Lung microvascular endothelial cell (primary cell): ENCODE measurements at regions not wholly inside any gene's neighbourhood (a gene's known extent, or its start where the extent isn't known, plus 50 kb on each side); places are given as distances from the start of the nearest gene placed in this dataset.
"Not testable (repeated sequence)": the region's sequence is repeated elsewhere in the genome, so short reads cannot be mapped to it uniquely, and the experiment has no call there.

Experiments used
- DNase-seq, 2 donors: peaks; one replicate each; pipeline versions ENCODE4 v3.0.0 to v3.0.0-alpha.2; 2010; ENCODE audit warnings: low read depth in 2 of 2

DNA sequence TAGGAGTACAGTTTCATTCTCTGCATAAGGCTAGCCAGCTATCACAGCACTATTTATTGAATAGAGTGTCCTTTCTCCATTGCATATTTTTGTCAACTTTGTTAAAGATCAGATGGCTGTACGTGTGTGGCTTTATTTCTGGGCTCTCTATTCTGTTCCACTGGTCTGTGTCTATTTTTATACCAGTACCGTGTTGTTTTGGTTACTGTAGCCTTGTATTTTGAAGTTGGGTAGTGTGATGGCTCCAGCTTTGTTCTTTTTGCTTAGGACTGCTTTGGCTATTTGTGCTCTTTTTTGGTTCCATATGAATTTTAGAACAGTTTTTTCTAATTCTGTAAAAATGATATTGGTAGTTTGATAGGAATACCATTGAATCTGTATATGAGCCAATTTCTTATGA is 182.1 kb upstream of the DIAPH2 start:
- DNase-seq: no peak

DNA sequence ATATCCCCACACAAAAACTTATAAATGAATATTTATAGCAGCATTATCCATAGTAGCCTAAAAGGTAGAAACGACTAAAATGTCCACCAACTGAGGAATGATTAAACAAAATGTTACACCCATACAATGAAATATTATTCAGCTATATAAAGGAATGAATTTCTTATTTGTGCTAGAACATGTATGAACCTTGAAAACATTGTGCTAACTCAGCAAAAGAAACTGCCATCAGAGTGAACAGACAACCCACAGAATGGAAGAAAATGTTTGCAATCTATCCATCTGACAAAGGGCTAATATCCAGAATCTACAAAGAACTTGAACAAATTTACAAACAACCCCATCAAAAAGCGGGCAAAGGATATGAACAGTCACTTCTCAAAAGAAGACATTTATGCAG is 155.3 kb upstream of the DIAPH2 start:
- DNase-seq: not testable (repeated sequence)

DNA sequence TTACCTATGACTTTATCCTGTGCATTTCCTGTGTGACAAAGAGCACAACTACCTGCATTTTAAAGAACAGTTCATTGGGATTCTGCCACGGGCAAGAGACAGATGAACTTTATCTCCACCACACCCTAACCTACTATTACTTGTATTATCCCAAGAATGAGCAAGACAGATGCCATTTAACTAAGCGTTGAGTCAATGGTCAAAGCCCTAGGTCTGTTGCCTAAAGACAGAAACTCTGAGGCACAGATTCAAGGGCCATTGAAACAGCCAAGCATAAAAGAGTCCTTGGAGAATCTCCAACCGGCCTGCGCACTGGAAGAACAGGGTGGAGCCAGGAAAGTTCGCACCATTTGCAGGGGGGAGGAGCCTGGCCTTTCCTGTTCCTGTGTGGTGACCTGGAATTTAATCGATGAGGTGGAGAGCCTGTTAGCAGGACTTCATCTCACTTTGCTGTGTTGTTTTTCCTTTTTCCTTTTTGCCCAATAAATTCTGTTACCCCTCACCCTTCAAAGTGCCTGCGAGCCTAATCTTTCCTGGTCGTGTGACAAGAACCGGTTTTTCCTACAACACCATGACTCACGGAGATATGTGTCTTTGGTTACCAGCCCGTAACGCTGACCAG is 146.4 kb upstream of the DIAPH2 start:
- DNase-seq: no peak

DNA sequence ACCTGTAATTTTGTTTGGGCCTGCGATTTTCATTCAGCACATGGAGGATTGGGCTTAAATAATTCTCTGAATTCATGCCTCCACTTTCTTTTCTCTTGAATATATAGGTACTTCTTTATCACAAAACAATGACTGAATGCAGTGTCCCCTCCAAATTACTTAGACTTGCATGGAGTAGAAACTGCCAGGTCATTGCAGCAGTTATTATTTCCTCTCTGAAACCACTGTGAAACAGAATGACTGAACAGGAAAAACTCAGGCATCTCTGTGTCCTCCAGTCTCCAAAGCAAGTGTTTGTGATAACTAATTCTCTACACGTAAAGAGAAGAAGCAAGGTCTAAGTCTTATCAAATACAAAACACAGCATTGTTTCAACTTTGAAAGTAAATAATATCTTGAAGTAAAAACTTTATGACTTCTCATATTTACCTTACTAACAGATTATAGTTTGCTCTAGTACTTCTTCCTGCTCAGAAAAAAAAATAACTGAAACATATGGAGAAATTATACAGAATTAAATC is 144.5 kb upstream of the DIAPH2 start:
- no peak for DNase-seq

DNA sequence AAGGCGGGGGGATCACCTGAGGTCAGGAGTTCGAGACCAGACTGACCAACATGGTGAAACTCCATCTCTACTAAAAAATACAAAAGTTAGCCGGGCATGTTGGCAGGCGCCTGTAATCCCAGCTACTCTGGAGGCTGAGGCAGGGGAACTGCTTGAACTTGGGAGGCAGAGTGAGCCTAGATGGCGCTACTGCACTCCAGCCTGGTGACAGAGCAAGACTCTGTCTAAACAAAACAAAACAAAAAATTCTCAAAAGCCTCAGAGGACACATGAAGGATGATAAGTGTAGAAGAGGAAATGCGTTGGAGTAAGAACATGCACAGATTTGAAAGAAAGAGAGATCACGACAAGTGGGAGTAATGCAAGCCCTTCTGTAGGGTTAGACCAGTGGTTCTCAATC is 138.4 kb upstream of the DIAPH2 start:
- not testable (repeated sequence) for DNase-seq

DNA sequence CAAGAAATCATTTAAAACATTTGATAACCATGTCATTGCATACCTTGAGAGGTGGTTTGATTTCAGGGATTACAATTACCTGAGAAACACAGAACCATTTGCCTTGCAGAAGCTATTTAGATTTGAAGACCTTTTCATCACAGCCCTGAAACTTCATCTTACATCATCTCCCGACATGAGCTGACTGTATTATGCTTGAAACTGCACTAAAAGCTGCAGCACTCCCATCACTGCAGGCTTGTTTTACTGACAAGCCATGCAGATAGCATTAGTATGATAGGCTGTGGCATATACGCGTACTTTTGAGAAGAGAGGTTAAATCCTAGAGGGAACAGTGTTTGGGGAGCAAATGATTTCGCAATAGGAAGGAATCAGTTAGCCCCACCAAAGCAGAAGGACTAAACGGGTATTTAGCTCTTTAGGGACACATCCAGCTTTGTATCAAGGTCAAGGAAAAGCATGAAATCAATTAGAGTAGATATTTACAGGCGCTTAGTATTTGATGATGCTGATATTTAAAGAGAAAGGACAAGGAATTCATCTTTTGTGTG is 133.2 kb upstream of the DIAPH2 start:
- no peak for DNase-seq

DNA sequence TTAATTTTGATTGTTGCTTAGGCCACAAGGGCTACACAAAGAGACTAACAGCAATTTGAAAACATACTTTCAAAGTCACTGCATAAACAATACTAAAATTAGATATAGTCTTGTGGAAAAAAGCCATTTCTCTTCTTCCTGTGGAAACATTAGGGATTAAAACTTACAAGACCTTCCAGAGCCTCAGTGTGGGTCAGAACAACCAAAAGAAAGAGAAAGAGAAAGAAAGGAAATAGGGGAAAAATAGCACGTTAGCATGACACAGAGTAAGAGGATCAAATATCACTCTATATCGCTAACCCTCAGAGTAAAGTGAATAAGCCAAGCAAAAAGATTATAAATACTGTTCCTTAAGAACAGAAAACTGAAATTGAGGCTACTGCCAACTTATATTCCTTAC is 127.8 kb upstream of the DIAPH2 start:
- no peak for DNase-seq

DNA sequence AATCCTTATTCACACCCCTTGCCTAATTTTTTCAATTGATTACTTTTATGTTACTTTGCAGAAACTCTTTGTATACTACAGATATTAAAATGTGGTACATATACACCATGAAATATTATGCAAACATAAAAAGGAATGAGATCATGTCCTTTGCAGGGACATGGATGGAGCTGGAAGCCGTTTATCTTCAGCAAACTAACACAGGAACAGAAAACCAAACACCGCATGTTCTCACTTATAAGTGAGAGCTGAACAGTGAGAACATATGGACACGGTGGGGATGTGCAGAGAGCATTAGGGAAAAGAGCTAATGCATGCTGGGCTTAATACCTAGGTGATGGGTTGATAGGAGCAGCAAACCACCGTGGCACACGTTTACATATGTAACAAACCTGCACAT is 123.5 kb upstream of the DIAPH2 start:
- DNase-seq: not testable (repeated sequence)

DNA sequence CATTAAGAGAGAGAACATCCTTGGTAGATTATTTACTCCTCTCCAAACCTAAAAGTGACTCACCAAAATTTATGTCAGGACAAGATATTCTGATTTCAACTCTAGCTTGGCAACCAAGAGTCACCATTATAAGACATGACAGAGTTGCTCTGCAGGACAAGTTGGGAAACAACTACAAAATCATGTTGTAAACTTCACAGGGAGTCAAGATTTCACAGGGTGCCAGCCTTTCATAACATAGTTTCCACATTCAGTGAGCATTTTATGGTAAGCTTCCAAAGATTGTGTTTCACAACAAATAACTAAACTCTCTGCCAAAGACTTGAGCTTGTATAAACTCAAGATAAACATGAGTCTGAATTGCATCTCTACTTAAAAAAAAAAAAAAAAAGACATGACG is 121.0 kb upstream of the DIAPH2 start:
- no peak for DNase-seq

DNA sequence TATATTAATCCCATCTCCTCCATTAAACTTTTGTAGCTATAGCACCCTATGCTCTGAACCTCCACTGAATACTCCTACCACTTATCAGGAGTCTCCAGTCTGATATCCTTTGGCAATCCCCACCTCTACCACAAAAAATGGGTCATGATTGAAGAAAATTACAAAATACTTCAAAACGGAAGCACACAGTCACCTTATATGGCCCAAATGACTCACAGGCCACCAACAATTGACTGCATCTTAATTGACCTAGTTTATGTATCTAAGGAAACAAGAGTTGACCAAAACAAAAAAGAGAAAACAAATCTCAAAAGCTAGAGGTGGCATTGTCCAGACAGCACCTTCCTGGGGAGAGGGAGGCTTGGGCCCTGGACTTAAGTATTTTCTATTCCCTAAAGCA is 120.0 kb upstream of the DIAPH2 start:
- DNase-seq: peak in 1 of 2 donors; percentile 23

DNA sequence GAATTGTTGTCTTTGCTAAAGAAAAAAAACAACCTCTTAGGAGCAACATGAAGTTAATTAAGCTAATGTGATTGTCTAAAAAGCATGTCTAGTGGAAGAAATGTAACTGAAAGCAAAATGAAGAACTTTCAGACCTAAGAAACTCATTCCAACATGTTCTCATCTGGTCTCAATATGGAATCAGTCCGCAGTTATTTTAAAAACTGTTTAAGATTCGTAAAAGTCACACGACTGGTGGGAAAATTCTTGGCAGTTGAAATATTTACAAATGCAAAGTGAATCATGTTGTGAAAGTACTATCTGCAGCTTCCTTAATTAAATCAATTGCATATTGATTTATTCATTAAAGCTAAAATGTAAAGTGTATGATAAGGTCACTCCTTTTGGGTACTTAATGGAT is 117.8 kb upstream of the DIAPH2 start:
- DNase-seq: no peak

DNA sequence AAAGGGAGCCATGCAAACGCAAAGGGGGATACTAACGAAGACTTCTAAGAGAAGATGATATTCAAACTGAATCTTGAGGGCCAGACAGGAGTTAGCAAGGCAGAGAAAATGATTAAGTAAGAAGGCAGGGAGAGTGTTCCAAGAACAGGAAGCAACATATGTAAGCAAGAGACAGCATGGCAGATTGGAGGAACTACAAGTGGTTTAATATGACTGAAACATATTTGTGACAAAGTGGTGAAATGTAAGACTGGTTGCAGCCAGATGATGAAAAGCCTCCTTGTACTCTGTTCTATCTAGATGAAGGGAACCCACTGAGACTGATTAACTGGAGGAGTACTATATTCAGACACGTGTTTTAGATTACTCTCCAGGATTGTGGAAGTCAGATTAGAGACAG is 116.6 kb upstream of the DIAPH2 start:
- no peak for DNase-seq

DNA sequence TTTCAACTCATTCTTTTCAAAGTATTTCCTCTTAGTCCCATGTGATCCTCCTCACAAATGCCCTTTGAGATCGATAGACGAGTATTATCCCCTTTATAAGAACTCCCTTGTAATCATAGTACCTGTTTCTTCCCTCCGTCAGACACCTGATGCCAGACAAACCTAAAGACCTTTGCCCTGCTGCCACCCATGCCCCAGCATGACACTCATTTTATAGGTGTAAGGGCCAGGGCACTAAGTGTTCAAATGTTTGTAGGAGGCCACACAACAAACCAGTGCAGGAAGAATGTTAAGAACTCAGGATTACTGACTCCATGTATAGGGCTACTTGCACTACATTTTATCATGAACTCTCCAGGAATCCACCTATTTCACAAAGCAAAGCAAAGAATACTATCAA is 115.6 kb upstream of the DIAPH2 start:
- no peak for DNase-seq

DNA sequence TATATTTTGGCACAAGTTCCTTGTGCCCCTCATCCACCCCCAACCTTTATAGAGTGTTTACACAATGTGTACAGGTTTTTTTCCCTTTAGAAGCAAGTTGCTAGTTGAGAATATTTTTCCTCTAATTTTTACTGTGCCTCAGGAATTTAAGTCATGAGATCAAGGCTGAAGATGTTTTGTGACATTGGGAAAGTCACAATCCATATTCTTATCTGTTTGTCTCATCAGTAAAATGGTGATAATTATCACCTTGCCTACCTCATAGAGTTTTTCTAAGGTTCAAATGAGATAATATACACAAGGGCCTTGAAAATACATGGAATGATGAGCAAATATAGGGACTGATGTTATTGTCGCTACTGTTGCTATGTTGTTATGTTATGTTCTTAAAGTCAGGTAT is 109.6 kb upstream of the DIAPH2 start:
- no peak for DNase-seq

DNA sequence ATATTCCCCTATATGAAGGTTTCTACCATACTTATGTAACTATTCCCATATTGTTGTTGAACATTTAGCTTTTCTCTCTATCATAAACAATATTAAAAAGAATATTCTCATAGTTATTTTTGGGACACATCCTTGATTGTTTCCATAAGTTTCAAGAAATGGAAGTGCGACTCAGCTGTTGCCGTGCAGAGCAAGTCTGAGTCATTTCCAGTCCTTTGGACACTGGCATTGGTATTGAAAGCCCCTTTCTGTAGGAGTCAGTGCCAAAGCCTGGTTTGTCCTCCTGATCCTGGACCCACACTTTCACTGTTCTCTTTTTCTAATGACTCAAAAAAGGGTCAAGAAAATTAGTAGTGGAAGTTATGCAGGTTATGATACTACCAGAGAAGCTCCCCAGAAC is 108.3 kb upstream of the DIAPH2 start:
- peak; percentile 17 to 67 for DNase-seq

DNA sequence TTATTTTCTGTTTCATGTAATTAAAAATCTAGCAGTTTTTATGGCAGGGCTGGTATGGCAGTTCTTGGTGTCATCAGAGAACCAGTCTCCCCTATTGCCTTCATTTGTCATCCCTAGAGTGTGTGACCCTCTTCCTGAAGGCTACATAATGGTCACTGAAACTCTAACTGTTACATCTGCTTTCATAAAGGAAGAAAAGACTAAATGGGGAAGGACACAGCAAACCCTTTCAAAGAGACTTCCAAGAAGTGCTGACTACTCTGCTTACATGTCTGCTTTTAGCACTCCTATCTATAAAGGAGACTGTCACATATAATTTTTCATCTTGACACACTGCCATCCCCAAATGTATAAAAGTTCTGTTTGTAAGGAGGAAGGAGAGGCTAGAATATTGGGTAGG is 105.9 kb upstream of the DIAPH2 start:
- DNase-seq: no peak

DNA sequence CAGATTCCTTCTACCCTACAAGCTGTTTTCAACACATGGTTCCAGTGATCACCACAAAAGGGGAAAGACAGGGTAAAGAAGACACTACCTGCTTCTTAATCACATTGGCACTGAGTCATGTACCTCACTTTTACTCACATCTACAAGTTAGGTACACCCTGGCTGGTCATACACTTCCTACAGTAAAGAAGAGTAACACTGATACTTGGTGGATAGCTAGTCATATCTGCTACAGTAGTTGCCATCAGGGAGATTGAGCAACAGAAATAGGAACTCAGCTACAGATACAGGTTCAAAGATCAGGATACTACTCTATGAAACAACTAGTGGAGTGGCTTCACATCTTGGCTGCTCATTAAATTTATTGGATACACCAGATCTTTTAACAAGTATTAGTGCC is 105.4 kb upstream of the DIAPH2 start:
- DNase-seq: no peak

DNA sequence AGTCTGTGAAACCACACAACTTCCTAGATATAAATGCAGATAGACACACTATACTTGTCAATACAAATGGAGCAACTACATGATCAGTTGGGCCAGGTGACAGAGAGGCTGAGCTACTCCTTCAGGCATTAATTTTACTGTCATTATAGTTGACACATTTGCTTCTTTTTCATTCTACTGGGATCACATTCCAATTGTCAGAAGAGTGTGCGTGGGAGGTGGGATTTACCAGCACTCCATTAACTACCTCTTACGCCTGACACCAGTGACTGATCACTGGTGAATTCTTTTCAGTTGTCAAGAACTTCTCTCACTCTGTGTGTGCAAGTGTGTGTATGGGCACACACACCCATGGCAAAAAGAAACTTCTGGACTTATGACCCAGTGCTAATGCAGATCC is 94.2 kb upstream of the DIAPH2 start:
- no peak for DNase-seq

DNA sequence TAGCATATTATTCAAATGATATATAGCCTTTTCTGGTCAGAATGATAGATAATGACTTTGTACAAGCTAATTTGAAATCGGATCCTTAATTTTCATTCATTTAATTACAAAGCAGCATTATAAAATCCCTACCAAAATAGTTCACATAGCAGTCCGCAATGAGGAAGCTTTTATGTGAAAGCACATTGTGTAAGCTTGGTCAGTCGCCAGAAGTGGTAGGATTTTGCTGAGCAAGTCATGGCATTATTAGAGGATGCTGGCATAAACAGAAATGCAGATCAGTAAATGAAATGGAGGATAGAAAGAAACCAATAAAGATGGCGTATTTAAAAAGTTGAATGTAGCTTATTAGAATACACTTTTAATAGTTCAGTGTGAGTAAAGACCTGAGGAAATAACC is 93.2 kb upstream of the DIAPH2 start:
- peak in 1 of 2 donors; percentile 23 for DNase-seq

DNA sequence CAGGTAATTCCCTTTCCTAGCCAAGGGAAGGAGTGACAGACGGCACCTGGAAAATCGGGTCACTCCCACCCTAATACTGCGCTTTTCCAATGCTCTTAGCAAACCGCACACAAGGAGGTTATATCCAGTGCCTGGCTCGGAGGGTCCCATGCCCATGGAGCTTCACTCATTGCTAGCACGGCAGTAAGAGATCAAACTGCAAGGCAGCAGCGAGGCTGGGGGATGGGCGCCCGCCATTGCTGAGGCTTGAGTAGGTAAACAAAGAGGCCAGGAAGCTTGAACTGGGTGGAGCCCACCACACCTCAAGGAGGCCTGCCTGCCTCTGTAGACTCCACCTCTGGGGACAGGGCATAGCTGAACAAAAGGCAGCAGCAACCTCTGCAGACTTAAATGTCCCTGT is 86.8 kb upstream of the DIAPH2 start:
- not testable (repeated sequence) for DNase-seq

DNA sequence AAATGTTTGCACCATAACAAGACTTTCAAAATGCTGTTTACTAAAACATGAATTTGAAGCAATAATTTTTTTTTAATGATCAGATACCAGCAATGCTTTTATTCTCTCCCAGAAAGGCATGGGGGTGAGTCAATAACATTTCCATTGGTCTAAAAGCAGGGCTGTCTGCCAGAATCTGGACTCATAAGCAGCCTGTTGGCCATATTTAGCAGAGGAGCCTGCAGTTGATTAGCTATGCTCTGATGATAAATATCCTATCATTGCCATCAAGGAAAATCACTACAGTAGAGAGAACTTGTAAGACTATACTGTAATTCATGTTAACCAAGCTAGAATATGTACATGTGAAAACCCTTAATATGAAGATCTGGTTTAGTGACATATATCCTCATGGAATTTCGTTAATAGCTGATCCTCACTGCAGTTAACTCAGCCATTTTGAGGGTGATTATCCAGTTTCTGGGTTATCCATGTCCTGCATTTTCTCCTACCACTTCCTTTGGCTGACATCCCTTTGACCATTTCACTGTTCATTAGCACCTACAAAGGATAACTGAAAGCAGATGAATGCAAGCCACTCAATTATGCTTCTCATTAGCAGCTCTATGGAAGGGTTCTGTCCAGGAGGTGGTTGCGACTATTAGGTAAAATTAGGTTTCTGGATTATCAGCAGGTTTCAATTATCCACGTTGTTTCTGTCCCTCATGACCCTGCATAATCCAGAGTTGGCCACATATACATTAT is 72.9 kb upstream of the DIAPH2 start:
- DNase-seq: peak in 1 of 2 donors; percentile 2

DNA sequence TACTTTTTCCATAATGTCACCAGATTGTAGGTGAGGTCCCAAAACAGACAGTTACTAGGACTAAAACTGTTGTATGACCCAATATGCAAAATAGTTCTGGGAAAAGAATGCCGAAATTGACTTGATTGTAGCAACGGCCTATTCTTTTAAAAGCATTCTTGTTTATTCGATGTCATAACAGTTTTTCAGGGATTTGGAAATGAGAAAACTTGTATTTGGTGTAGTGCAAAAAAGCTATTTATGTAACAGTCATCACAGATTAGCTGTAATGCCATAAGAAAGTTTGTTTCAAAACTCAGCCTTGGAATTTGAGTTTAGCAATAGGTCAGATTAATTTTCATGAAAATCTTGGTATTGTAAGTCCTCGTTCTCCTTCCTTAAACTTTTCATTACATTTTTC is 69.2 kb upstream of the DIAPH2 start:
- DNase-seq: no peak

DNA sequence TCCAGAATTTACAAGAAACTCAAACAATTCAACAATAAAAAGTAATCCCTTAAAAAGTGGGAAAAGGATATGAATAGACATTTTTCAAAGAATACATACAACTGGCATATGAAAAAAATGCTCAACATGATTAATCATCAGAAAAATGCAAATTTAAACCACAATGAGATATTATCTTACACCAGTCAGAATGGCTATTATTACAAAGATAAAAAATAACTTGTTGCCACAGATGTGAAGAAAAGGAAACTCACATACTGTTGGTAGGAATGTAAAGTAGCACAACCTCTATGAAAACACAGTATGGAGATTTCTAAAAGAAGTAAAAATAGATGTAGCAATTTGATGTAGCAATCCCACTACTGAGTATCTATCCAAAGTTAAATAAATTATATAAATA is 65.1 kb upstream of the DIAPH2 start:
- DNase-seq: peak in 1 of 2 donors; percentile 3
